Small intestine (tissue), 7 donors: ENCODE measurements at regions not wholly inside any gene's neighbourhood (a gene's known extent, or its start where the extent isn't known, plus 50 kb on each side); places are given as distances from the start of the nearest gene placed in this dataset.
"Not testable (repeated sequence)": the region's sequence is repeated elsewhere in the genome, so short reads cannot be mapped to it uniquely, and the experiment has no call there.

ENCODE experiments used
- DNase-seq, 2 donors: peaks; one replicate each; pipeline versions ENCODE4 v3.0.0 to v3.0.0-alpha.2; 2013
- FAIRE-seq: peaks from 2 replicates; lab custom pipeline; 2012; peaks lifted over from hg19 to GRCh38; lab: Jason Lieb, UNC
- H3K27ac ChIP-seq, 3 donors: one replicate each; pipeline ENCODE4 v1.5.1; 2013; ENCODE audit warnings: low read length in 2 of 3, mild to moderate bottlenecking in 2 of 3, control low read depth in 1 of 3, inconsistent platforms in 1 of 3, low read depth in 1 of 3, moderate library complexity in 1 of 3
- H3K27me3 ChIP-seq, 3 donors: one replicate each; pipeline ENCODE4 v1.6.1; 2013; ENCODE audit warnings: low read length in 3 of 3, inconsistent platforms in 1 of 3; ENCODE audit not compliant: control insufficient read depth in 3 of 3, insufficient read depth in 3 of 3
- H3K36me3 ChIP-seq, 3 donors: one replicate each; pipeline ENCODE4 v1.6.1; 2013; ENCODE audit warnings: low read length in 3 of 3, inconsistent platforms in 1 of 3, low read depth in 1 of 3, mild to moderate bottlenecking in 1 of 3, moderate library complexity in 1 of 3; ENCODE audit not compliant: control insufficient read depth in 3 of 3, insufficient read depth in 2 of 3
- H3K4me1 ChIP-seq, 3 donors: one replicate each; pipeline ENCODE4 v1.6.1; 2013; ENCODE audit warnings: low read length in 2 of 3, inconsistent platforms in 1 of 3, low read depth in 1 of 3, mild to moderate bottlenecking in 1 of 3, moderate library complexity in 1 of 3; ENCODE audit not compliant: control insufficient read depth in 3 of 3, insufficient read depth in 2 of 3
- H3K4me3 ChIP-seq, 3 donors: one replicate each; pipeline ENCODE4 v1.5.1; 2013; ENCODE audit warnings: low read length in 3 of 3, control low read depth in 1 of 3, inconsistent platforms in 1 of 3, low read depth in 1 of 3, mild to moderate bottlenecking in 1 of 3, moderate library complexity in 1 of 3
- H3K9me3 ChIP-seq, 2 donors: one replicate each; pipeline ENCODE4 v1.6.1; 2013; ENCODE audit warnings: low read depth in 1 of 2, low read length in 1 of 2; ENCODE audit not compliant: control insufficient read depth in 2 of 2, insufficient read depth in 1 of 2
- WGBS, 3 donors: extraction: QIAGEN DNeasy Blood & Tissue Kit; methylation state at CpG; one replicate each; pipeline ENCODE4 v1.1.7; 2013; 5-methylcytosine and 5-hydroxymethylcytosine counted together
- donor health status: healthy with polysubstance abuse.
- donor health status: control.
- donor health status: control.
- donor health status: Bipolar disorder and iron deficiency.
- donor health status: healthy.

GRCh38 chr2:88873620-88874019 is 182.1 kb downstream of the RPIA start:
- FAIRE-seq = no peak
- H3K36me3 ChIP-seq = no peaks in the 10 kb centered on the region
- H3K27ac ChIP-seq = no peak overlapping the region
- DNase-seq = no peak
- no peaks in the 10 kb centered on the region for H3K9me3 ChIP-seq
- H3K4me1 ChIP-seq = no peaks in the 10 kb centered on the region
- H3K27me3 ChIP-seq = peaks cover 0 to 3% (median 0%) of the 10 kb centered on the region in 3 donors
- H3K4me3 ChIP-seq = no peak overlapping the region

- WGBS, 3 donors = 25 to 28% (median 27%) methylated on average over 4 of the region's 4 CpGs
- FAIRE-seq (peak; percentile 33), DNase-seq (peak; percentile 57 to 64)
- Histone ChIP-seq H3K4me3 (no peak overlapping the region), H3K9me3 (no peaks in the 10 kb centered on the region), H3K36me3 (no peaks in the 10 kb centered on the region), H3K27ac (no peak overlapping the region), H3K4me1 (no peaks in the 10 kb centered on the region), H3K27me3 (peaks cover 0 to 3% (median 0%) of the 10 kb centered on the region in 3 donors)
Observed at GRCh38 chr2:88874063-88874657, 182.7 kb downstream of the RPIA start.

GRCh38 chr2:88875736-88876135 is 184.3 kb downstream of the RPIA start:
- H3K27me3 ChIP-seq = peaks cover 0 to 3% (median 0%) of the 10 kb centered on the region in 3 donors
- H3K36me3 ChIP-seq = no peaks in the 10 kb centered on the region
- no peak overlapping the region for H3K4me3 ChIP-seq
- no peaks in the 10 kb centered on the region for H3K4me1 ChIP-seq
- FAIRE-seq = no peak
- no peak for DNase-seq
- 53 to 57% (median 57%) methylated on average over 3 of the region's 3 CpGs for WGBS, 3 donors
- H3K27ac ChIP-seq = no peak overlapping the region
- H3K9me3 ChIP-seq = no peaks in the 10 kb centered on the region

- WGBS, 3 donors = 5 to 10% (median 6%) methylated on average over 11 of the region's 11 CpGs
- H3K27ac ChIP-seq = no peak overlapping the region
- no peaks in the 10 kb centered on the region for H3K27me3 ChIP-seq
- H3K4me3 ChIP-seq = no peak overlapping the region
- no peaks in the 10 kb centered on the region for H3K9me3 ChIP-seq
- no peaks in the 10 kb centered on the region for H3K36me3 ChIP-seq
- peak; percentile 66 to 75 for DNase-seq
- FAIRE-seq = no peak
- no peaks in the 10 kb centered on the region for H3K4me1 ChIP-seq
Observed at GRCh38 chr2:88880441-88880953, 189.0 kb downstream of the RPIA start.

GRCh38 chr2:88885275-88885674 is 193.8 kb downstream of the RPIA start:
- DNase-seq (no peak), FAIRE-seq (no peak)
- WGBS, 3 donors = 44 to 69% (median 53%) methylated on average over 3 of the region's 3 CpGs
- Histone ChIP-seq H3K4me3 (no peak overlapping the region), H3K27me3 (no peaks in the 10 kb centered on the region), H3K4me1 (no peaks in the 10 kb centered on the region), H3K36me3 (no peaks in the 10 kb centered on the region), H3K9me3 (no peaks in the 10 kb centered on the region), H3K27ac (no peak overlapping the region)

GRCh38 chr2:88885679-88886416 is 194.4 kb downstream of the RPIA start:
- Histone ChIP-seq H3K27ac (no peak overlapping the region), H3K27me3 (no peaks in the 10 kb centered on the region), H3K4me1 (no peaks in the 10 kb centered on the region), H3K9me3 (no peaks in the 10 kb centered on the region), H3K36me3 (no peaks in the 10 kb centered on the region), H3K4me3 (no peak overlapping the region)
- no peak for FAIRE-seq
- WGBS, 3 donors = 67 to 77% (median 69%) methylated on average over 11 of the region's 11 CpGs
- DNase-seq = no peak

GRCh38 chr2:88887466-88887865 is 196.0 kb downstream of the RPIA start:
- DNase-seq, H3K27me3 ChIP-seq, H3K36me3 ChIP-seq, H3K27ac ChIP-seq, FAIRE-seq, H3K4me1 ChIP-seq, H3K9me3 ChIP-seq, H3K4me3 ChIP-seq: not testable (repeated sequence)
- WGBS, 3 donors = 66 to 80% (median 74%) methylated on average over 5 of the region's 5 CpGs

GRCh38 chr2:88892207-88892606 is 200.7 kb downstream of the RPIA start:
- no peaks in the 10 kb centered on the region for H3K9me3 ChIP-seq
- WGBS, 3 donors = 86 to 89% (median 89%) methylated on average over 1 of the region's 1 CpG
- H3K36me3 ChIP-seq = no peaks in the 10 kb centered on the region
- no peak overlapping the region for H3K27ac ChIP-seq
- peaks cover 0 to 3% (median 0%) of the 10 kb centered on the region in 3 donors for H3K27me3 ChIP-seq
- DNase-seq (no peak), FAIRE-seq (no peak)
- no peak overlapping the region for H3K4me3 ChIP-seq
- no peaks in the 10 kb centered on the region for H3K4me1 ChIP-seq
